ENCODE measurements at regions not wholly inside any gene's neighbourhood (a gene's known extent, or its start where the extent isn't known, plus 50 kb on each side); places are given as distances from the start of the nearest gene placed in this dataset.

DNA sequence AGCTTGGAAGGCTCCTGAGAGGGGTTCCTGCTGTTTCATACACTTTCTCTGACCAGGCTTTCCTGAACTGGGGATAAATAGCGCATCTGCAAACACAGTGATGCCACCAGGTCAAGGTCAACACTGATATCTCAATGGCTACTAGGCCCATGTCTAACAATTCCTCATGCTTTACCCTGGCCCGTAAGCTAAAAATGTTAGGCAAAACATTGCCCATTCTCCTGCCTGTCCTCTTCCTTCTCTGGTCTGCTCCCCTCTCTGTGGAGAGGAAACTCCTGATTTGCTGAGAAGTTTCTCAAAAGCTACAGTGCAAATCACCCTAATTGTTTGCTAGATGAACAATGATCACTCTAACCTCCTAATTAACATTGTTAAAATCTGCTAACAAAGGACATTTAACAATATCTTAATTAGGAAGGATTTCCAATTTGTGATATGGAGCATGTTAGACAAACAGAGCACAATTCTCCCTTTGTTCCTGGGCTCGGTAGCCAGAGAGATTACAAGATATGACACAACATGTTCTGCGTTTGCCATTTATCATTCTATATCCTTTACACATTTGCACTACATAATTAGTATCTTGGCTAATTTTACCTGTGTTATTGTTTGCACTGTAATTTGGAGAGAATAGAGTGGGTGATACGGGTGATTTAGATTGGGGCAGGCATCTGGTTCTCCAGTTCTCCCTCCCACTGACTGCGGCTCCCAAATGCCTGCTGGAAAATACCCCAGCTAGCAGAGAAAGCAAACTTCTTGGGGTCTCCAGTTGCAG, 266.8 kb downstream of the CD83 start:
- TF ChIP-seq POLR2A (IDR thresholded peaks at IDR 0.05; ENCODE audit: low read length) (no peak), GATA1 (IDR thresholded peaks at IDR 0.05; ENCODE audit: low read depth, low read length) (no peak)

All from erythroblast (primary cell).